ENCODE measurements at regions not wholly inside any gene's neighbourhood (a gene's known extent, or its start where the extent isn't known, plus 50 kb on each side); places are given as distances from the start of the nearest gene placed in this dataset.

DNA sequence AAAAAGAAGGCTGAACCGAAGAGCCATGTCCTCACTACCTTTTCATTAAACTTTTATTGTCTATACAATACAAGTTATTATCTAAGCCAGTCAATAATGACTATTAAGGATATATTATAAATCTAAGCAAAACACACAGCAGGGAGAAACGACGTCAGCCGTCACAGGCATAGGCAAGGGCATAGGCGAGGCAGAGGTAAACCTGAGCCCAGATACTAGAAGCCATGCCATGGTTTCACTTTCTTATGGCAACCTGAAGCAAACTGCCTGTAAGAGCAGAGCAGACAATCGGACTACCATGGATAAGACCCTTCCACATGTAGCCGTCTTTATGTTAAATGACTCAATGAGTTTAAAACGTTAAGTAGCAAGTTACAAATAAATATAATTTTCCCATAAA is 238.5 kb upstream of the ZNF521 start:
- no peak for DNase-seq (ENCODE audit: low read depth)
- H3K4me3 ChIP-seq (ENCODE audit: low read depth, low read length) = no peak overlapping the region
- TF ChIP-seq, protein P1, sequence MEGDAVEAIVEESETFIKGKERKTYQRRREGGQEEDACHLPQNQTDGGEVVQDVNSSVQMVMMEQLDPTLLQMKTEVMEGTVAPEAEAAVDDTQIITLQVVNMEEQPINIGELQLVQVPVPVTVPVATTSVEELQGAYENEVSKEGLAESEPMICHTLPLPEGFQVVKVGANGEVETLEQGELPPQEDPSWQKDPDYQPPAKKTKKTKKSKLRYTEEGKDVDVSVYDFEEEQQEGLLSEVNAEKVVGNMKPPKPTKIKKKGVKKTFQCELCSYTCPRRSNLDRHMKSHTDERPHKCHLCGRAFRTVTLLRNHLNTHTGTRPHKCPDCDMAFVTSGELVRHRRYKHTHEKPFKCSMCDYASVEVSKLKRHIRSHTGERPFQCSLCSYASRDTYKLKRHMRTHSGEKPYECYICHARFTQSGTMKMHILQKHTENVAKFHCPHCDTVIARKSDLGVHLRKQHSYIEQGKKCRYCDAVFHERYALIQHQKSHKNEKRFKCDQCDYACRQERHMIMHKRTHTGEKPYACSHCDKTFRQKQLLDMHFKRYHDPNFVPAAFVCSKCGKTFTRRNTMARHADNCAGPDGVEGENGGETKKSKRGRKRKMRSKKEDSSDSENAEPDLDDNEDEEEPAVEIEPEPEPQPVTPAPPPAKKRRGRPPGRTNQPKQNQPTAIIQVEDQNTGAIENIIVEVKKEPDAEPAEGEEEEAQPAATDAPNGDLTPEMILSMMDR (IDR thresholded peaks at IDR 0.05; ENCODE audit: low read depth, low read length, missing control alignments) = no peak

- TF ChIP-seq, protein P1 (IDR thresholded peaks at IDR 0.05; ENCODE audit: low read depth, low read length, missing control alignments) = no peak
These were observed 235.6 kb upstream of the ZNF521 start for GRCh38 chr18:25587545-25587944.

DNA sequence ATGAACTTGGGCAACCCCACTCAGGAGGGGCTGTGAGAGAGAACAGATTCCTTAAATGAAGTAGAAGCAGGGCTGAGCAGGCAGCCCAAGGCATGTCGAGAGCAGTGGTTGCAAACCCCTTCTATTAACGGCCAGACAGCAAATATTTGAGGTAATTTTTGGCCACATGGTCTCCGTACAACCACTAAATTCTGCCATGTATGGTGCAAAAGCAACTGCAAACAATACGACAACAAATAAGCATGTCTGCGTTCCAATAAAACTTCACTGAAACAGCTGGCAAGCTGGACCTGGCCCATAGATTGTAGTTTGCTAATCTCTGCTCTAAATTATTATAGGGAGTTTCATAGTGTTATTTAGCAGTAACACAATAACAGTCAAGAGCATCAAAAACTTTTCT is 217.0 kb upstream of the ZNF521 start:
- DNase-seq (ENCODE audit: low read depth) = no peak
- TF ChIP-seq, protein P1 (IDR thresholded peaks at IDR 0.05; ENCODE audit: low read depth, low read length, missing control alignments) = no peak

More at GRCh38 chr18:25587545-25587944, 235.6 kb upstream of the ZNF521 start:
- DNase-seq (ENCODE audit: low read depth) = no peak
- no peak overlapping the region for H3K4me3 ChIP-seq (ENCODE audit: low read depth, low read length)

GRCh38 chr18:25563816-25564683 is 212.1 kb upstream of the ZNF521 start:
- DNase-seq (ENCODE audit: low read depth) = no peak
- H3K4me3 ChIP-seq (ENCODE audit: low read depth, low read length) = no peak overlapping the region
- TF ChIP-seq, protein P1 (IDR thresholded peaks at IDR 0.05; ENCODE audit: low read depth, low read length, missing control alignments) = no peak

More for the DNA sequence above, 217.0 kb upstream of the ZNF521 start:
- no peak overlapping the region for H3K4me3 ChIP-seq (ENCODE audit: low read depth, low read length)

- TF ChIP-seq, protein P1 (IDR thresholded peaks at IDR 0.05; ENCODE audit: low read depth, low read length, missing control alignments) = no peak
- DNase-seq (ENCODE audit: low read depth) = no peak
- no peak overlapping the region for H3K4me3 ChIP-seq (ENCODE audit: low read depth, low read length)
These were observed 211.4 kb upstream of the ZNF521 start for GRCh38 chr18:25563346-25563745.

- TF ChIP-seq, protein P1 (IDR thresholded peaks at IDR 0.05; ENCODE audit: low read depth, low read length, missing control alignments) = peak; percentile 31
- DNase-seq (ENCODE audit: low read depth) = no peak
- no peak overlapping the region for H3K4me3 ChIP-seq (ENCODE audit: low read depth, low read length)
These were observed 210.0 kb upstream of the ZNF521 start for GRCh38 chr18:25561918-25562317.

- DNase-seq (ENCODE audit: low read depth) = no peak
- no peak overlapping the region for H3K4me3 ChIP-seq (ENCODE audit: low read depth, low read length)
- TF ChIP-seq, protein P1 (IDR thresholded peaks at IDR 0.05; ENCODE audit: low read depth, low read length, missing control alignments) = no peak
These were observed 208.4 kb upstream of the ZNF521 start for GRCh38 chr18:25560369-25560768.

Data from GM12864 (cell line).